Fibroblast of lung (primary cell): ENCODE measurements at regions not wholly inside any gene's neighbourhood (a gene's known extent, or its start where the extent isn't known, plus 50 kb on each side); places are given as distances from the start of the nearest gene placed in this dataset.

Experiments used
- CTCF ChIP-seq, 2 donors: IDR thresholded peaks in 1 of 2; conservative IDR thresholded peaks in 1 of 2; 1 replicate in 1 of 2; 2 replicates in 1 of 2; pipeline ENCODE4 v1.5.1; 2011 to 2012; ENCODE audit warnings: low read length in 2 of 2, control low read depth in 1 of 2, inconsistent platforms in 1 of 2, low read depth in 1 of 2, mild to moderate bottlenecking in 1 of 2
- EZH2 ChIP-seq: IDR thresholded peaks from 2 replicates; pipeline ENCODE4 v1.5.1; 2012; ENCODE audit warnings: low read length, control low read depth, mild to moderate bottlenecking; ENCODE audit errors: missing control alignments

GRCh38 chr10:91115618-91116390, 104.7 kb upstream of the PCGF5 start:
- TF ChIP-seq CTCF (conservative IDR thresholded peaks at IDR 0.05 in 1 of 2, IDR thresholded peaks at IDR 0.05 in 1 of 2; ENCODE audit: low read depth in 1 of 2, low read length in 2 of 2) (no peak), EZH2 (no peak)
